Hepatocyte (in vitro differentiated cells): ENCODE measurements at regions not wholly inside any gene's neighbourhood (a gene's known extent, or its start where the extent isn't known, plus 50 kb on each side); places are given as distances from the start of the nearest gene placed in this dataset.

Experiments used
- DNase-seq: peaks from one replicate; pipeline ENCODE4 v3.0.0-alpha.2; 2016; ENCODE audit warnings: low spot score
- H2AFZ ChIP-seq: fragments of 200-600 bp; sonication (generic); 2 replicates; pipeline ENCODE4 v1.6.0; 2016; ENCODE audit warnings: antibody characterized with exemption, mild to moderate bottlenecking
- H3K27ac ChIP-seq: fragments of 200-600 bp; sonication (generic); 2 replicates; pipeline ENCODE4 v1.5.1; 2016; ENCODE audit warnings: mild to moderate bottlenecking
- H3K27me3 ChIP-seq: fragments of 200-600 bp; sonication (generic); 2 replicates; pipeline ENCODE4 v1.6.1; 2016
- H3K36me3 ChIP-seq: fragments of 200-600 bp; sonication (generic); replicated peaks from 2 replicates; pipeline ENCODE4 v1.5.1; 2016; ENCODE audit warnings: low read depth; ENCODE audit not compliant: insufficient read depth
- H3K4me1 ChIP-seq: fragments of 200-600 bp; sonication (generic); 2 replicates; pipeline ENCODE4 v1.5.1; 2016; ENCODE audit warnings: mild to moderate bottlenecking, moderate library complexity; ENCODE audit not compliant: insufficient read depth
- H3K4me2 ChIP-seq: fragments of 200-600 bp; sonication (generic); 2 replicates; pipeline ENCODE4 v1.6.0; 2016
- H3K4me3 ChIP-seq: fragments of 200-600 bp; sonication (generic); 2 replicates; pipeline ENCODE4 v1.5.1; 2016; ENCODE audit warnings: mild to moderate bottlenecking
- H3K79me2 ChIP-seq: fragments of 200-600 bp; sonication (generic); 2 replicates; pipeline ENCODE4 v1.6.0; 2017; ENCODE audit warnings: mild to moderate bottlenecking
- H3K9me2 ChIP-seq: fragments of 200-600 bp; sonication (generic); replicated peaks from 2 replicates; pipeline ENCODE4 v1.6.0; 2017; ENCODE audit warnings: mild to moderate bottlenecking; ENCODE audit not compliant: insufficient read depth
- H3K9me3 ChIP-seq: fragments of 200-600 bp; sonication (generic); 2 replicates; pipeline ENCODE4 v1.5.1; 2016; ENCODE audit warnings: low read depth, mild to moderate bottlenecking
- H4K20me1 ChIP-seq: fragments of 200-600 bp; sonication (generic); 2 replicates; pipeline ENCODE4 v1.6.0; 2016; ENCODE audit warnings: mild to moderate bottlenecking; ENCODE audit not compliant: insufficient read depth, poor library complexity, severe bottlenecking
- EZH2 ChIP-seq: fragments of 200-600 bp; sonication (generic); IDR thresholded peaks from 2 replicates; pipeline ENCODE4 v1.6.1; 2016; ENCODE audit warnings: antibody characterized with exemption, mild to moderate bottlenecking, borderline replicate concordance
- EZH2phosphoT487 ChIP-seq: fragments of 200-600 bp; sonication (generic); IDR thresholded peaks from one replicate; pipeline ENCODE4 v1.6.1; 2018; ENCODE audit warnings: antibody characterized with exemption, mild to moderate bottlenecking, low read depth, moderate library complexity; ENCODE audit not compliant: unreplicated experiment, severe bottlenecking
- WGBS: methylation state at CpG from one replicate; pipeline ENCODE4 v1.1.6; 2016; ENCODE audit warnings: low lambda C conversion rate; ENCODE audit errors: missing lambda C conversion rate; 5-methylcytosine and 5-hydroxymethylcytosine counted together
- TF ChIP-seq, protein P1 (sequence below): fragments of 200-600 bp; sonication (generic); IDR thresholded peaks from 2 replicates; pipeline ENCODE4 v1.5.1; 2016; ENCODE audit warnings: antibody characterized with exemption, mild to moderate bottlenecking; ENCODE audit not compliant: poor library complexity

DNA sequence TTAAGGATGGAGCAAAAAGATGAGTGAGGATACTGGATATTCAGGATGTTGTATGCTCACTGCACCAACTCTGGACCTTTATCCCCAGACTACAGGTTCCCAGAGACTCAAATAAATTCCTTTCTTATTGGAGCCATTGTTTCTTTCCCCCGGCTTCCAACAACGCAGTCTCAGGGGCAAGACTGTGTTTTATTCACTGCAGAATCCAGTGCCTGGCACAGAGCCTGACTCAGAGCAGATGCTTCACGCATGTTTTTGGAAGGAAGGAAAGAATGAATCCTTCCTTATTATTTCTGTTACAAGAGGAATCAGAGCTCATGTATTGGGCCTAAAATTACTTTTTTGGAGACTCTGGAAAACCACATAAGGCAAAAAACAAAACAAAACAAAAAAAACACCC, 96.0 kb upstream of the VGLL4 start:
- no peak overlapping the region for H3K4me3 ChIP-seq
- no peak overlapping the region for H3K4me2 ChIP-seq
- no peaks in the 10 kb centered on the region for H3K4me1 ChIP-seq
- no peaks in the 10 kb centered on the region for H3K9me2 ChIP-seq
- H2AFZ ChIP-seq: no peak overlapping the region
- DNase-seq: no peak
- no peaks in the 10 kb centered on the region for H3K9me3 ChIP-seq
- 67% methylated on average over 3 of the region's 3 CpGs for WGBS
- H4K20me1 ChIP-seq: no peaks in the 10 kb centered on the region
- H3K36me3 ChIP-seq: no peaks in the 10 kb centered on the region
- TF ChIP-seq EZH2 (no peak), EZH2phosphoT487 (no peak)
- TF ChIP-seq, protein P1, sequence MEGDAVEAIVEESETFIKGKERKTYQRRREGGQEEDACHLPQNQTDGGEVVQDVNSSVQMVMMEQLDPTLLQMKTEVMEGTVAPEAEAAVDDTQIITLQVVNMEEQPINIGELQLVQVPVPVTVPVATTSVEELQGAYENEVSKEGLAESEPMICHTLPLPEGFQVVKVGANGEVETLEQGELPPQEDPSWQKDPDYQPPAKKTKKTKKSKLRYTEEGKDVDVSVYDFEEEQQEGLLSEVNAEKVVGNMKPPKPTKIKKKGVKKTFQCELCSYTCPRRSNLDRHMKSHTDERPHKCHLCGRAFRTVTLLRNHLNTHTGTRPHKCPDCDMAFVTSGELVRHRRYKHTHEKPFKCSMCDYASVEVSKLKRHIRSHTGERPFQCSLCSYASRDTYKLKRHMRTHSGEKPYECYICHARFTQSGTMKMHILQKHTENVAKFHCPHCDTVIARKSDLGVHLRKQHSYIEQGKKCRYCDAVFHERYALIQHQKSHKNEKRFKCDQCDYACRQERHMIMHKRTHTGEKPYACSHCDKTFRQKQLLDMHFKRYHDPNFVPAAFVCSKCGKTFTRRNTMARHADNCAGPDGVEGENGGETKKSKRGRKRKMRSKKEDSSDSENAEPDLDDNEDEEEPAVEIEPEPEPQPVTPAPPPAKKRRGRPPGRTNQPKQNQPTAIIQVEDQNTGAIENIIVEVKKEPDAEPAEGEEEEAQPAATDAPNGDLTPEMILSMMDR: no peak
- no peaks in the 10 kb centered on the region for H3K79me2 ChIP-seq
- H3K27ac ChIP-seq: no peak overlapping the region
- H3K27me3 ChIP-seq: no peaks in the 10 kb centered on the region

DNA sequence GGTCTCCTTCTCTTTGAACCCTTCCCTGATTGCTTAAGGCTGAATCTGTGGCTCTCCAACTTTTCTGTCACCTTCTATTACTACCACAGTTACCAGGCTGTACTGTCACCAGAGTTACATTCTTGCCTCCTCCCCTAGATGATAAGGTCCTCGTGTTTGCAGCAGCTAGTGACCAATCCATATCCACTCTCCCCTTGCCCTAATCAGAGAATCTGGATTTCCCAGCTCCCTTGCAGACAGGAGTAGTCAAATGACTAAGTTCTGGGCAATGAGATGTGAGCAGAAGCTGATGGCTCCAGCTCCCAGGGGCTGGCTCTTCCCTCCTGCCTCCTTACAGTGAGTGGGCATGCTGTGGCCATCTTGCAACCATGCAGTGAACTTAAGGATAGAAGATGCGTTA, 95.4 kb upstream of the VGLL4 start:
- Histone ChIP-seq H3K27ac (no peak overlapping the region), H3K4me3 (no peak overlapping the region), H3K4me1 (no peaks in the 10 kb centered on the region), H3K27me3 (no peaks in the 10 kb centered on the region), H4K20me1 (no peaks in the 10 kb centered on the region), H3K79me2 (no peaks in the 10 kb centered on the region), H2AFZ (no peak overlapping the region), H3K36me3 (no peaks in the 10 kb centered on the region), H3K9me3 (no peaks in the 10 kb centered on the region), H3K4me2 (no peak overlapping the region), H3K9me2 (no peaks in the 10 kb centered on the region)
- TF ChIP-seq EZH2: no peak
- TF ChIP-seq, protein P1: no peak
- TF ChIP-seq EZH2phosphoT487: no peak
- DNase-seq: no peak
- 55% methylated on average over 2 of the region's 2 CpGs for WGBS

DNA sequence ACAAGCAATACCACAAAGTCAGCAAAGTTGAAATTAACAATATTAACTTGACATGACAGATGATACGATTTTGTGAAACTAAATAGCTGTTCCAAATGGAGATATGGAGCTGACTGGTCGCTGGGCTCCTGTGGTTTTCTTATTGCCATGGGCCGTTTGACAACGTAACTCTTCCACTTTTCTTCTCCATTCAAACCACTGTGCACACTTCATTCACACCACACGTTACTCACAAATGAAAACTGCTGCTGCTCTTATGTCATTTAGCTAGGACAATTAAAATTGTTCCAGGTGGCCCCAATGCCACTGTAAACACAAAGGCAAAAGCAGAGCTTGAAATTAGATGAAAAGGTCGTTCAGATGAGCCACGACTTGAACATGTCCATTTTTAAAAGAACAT, 94.0 kb upstream of the VGLL4 start:
- TF ChIP-seq EZH2phosphoT487: no peak
- TF ChIP-seq EZH2: no peak
- TF ChIP-seq, protein P1: no peak
- H3K79me2 ChIP-seq: no peaks in the 10 kb centered on the region
- WGBS: 70% methylated on average over 7 of the region's 7 CpGs
- no peak overlapping the region for H2AFZ ChIP-seq
- no peak overlapping the region for H3K4me3 ChIP-seq
- H3K27me3 ChIP-seq: no peaks in the 10 kb centered on the region
- H3K4me2 ChIP-seq: no peak overlapping the region
- no peak for DNase-seq
- H3K4me1 ChIP-seq: no peaks in the 10 kb centered on the region
- H3K27ac ChIP-seq: no peak overlapping the region
- no peaks in the 10 kb centered on the region for H3K36me3 ChIP-seq
- no peaks in the 10 kb centered on the region for H3K9me3 ChIP-seq
- H3K9me2 ChIP-seq: no peaks in the 10 kb centered on the region
- H4K20me1 ChIP-seq: no peaks in the 10 kb centered on the region

DNA sequence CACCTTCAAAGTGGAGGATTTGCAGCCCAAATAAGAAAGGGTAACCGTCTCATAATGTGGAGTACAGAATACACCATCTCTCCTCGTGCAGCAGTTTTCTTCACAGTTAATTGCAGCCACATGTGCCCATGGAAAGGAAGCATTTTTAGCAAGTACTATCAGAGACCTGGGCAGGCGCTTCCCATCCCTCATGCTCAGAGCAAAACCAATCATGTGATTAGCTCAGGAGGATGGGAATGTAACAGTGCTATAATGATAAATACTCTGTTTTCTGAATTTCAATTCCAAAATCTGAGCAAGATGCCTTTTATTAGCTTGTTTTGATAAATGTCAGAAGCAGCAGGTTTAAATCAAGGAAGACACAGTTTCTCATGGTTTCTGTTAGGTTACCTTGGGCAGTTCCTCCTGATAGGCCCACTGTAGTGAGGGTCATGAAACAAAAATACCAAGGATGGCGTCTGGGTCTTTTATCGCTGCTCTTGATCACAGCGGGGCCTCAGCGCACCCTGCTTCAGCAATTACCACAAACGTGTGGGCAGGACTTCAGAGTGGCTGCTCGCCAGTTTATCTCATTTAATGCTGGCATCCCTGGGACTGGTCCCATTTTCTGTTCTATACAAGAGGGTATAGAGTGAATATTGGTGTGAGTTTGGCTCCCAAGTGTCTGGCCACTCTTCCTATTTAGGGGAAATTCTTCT, 92.6 kb upstream of the VGLL4 start:
- no peak overlapping the region for H2AFZ ChIP-seq
- no peaks in the 10 kb centered on the region for H3K9me3 ChIP-seq
- H3K27me3 ChIP-seq: no peaks in the 10 kb centered on the region
- H3K4me2 ChIP-seq: no peak overlapping the region
- no peaks in the 10 kb centered on the region for H3K36me3 ChIP-seq
- H3K9me2 ChIP-seq: no peaks in the 10 kb centered on the region
- H3K27ac ChIP-seq: no peak overlapping the region
- no peak overlapping the region for H3K4me3 ChIP-seq
- 56% methylated on average over 9 of the region's 9 CpGs for WGBS
- H3K4me1 ChIP-seq: no peaks in the 10 kb centered on the region
- H3K79me2 ChIP-seq: no peaks in the 10 kb centered on the region
- no peaks in the 10 kb centered on the region for H4K20me1 ChIP-seq
- TF ChIP-seq EZH2phosphoT487 (no peak), EZH2 (no peak)
- TF ChIP-seq, protein P1: no peak
- no peak for DNase-seq
